ENCODE measurements at regions not wholly inside any gene's neighbourhood (a gene's known extent, or its start where the extent isn't known, plus 50 kb on each side); places are given as distances from the start of the nearest gene placed in this dataset.

DNA sequence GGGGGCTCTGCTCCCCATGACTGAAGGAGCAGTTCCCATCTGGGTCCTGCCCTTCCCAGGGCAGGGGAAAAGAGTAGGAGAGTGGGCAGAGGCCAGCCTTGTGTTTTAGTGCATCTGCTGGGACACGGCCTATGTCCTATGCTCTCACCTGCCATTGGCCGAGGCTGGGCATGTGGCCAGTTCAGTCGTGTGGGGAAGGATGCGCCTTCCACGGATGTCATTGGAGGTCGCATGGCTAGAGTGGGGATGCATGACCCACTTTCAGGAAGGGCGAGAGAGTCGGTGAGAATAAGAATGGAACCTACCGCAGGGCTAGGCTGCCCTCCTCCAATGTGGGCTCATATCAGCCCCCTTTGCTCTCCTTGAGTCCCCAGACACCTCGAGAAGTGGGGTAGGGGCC is 70.9 kb upstream of the HAAO start:
- Histone ChIP-seq H3K79me2 (ENCODE audit: insufficient read depth, low read depth, low read length) (no peaks in the 10 kb centered on the region), H3K9me2 (ENCODE audit: insufficient read depth, low read length) (no peaks in the 10 kb centered on the region), H2AFZ (ENCODE audit: low read length) (no peak overlapping the region), H3K4me3 (ENCODE audit: low read depth, low read length, poor library complexity, severe bottlenecking) (no peak overlapping the region), H3K27ac (ENCODE audit: low read depth, low read length, poor library complexity, severe bottlenecking) (no peak overlapping the region), H3K36me3 (ENCODE audit: insufficient read depth, low read length) (no peaks in the 10 kb centered on the region), H3K4me2 (ENCODE audit: low read length) (no peak overlapping the region), H3K9me3 (ENCODE audit: low read length) (peaks cover 8% of the 10 kb centered on the region; the same call in 1 of the 2 replicates), H4K20me1 (ENCODE audit: insufficient read depth, low read length) (no peaks in the 10 kb centered on the region), H3K4me1 (ENCODE audit: insufficient read depth, low read length, poor library complexity, severe bottlenecking) (no peaks in the 10 kb centered on the region)
- DNase-seq (ENCODE audit: low spot score): no peak
- CTCF ChIA-PET (ENCODE audit: unreplicated experiment): no interaction called here
- TF ChIP-seq CTCF (conservative IDR thresholded peaks at IDR 0.05; ENCODE audit: low read length) (no peak), EZH2phosphoT487 (IDR thresholded peaks at IDR 0.05; ENCODE audit: borderline replicate concordance, low read depth, low read length) (no peak)
- POLR2A ChIA-PET: no interaction called here
- intact Hi-C loops (cut with micrococcal nuclease; ENCODE audit: unreplicated experiment): no loop called here
- BruUV-seq (replicated peaks): no TSS peak

- H3K4me1 ChIP-seq (ENCODE audit: insufficient read depth, low read length, poor library complexity, severe bottlenecking): no peaks in the 10 kb centered on the region
- ChIA-PET POLR2A (interaction anchor here (1.0 kb wide), 1 partner anchor 80 kb away, joined by 5 read pairs; no protein-coding TSS in a partner anchor), CTCF (ENCODE audit: unreplicated experiment) (no interaction called here)
- peaks cover 8% of the 10 kb centered on the region; the same call in 1 of the 2 replicates for H3K9me3 ChIP-seq (ENCODE audit: low read length)
- H2AFZ ChIP-seq (ENCODE audit: low read length): no peak overlapping the region
- no peaks in the 10 kb centered on the region for H3K79me2 ChIP-seq (ENCODE audit: insufficient read depth, low read depth, low read length)
- no peaks in the 10 kb centered on the region for H3K9me2 ChIP-seq (ENCODE audit: insufficient read depth, low read length)
- no peak for TF ChIP-seq EZH2phosphoT487 (IDR thresholded peaks at IDR 0.05; ENCODE audit: borderline replicate concordance, low read depth, low read length)
- no peak for TF ChIP-seq CTCF (conservative IDR thresholded peaks at IDR 0.05; ENCODE audit: low read length)
- H4K20me1 ChIP-seq (ENCODE audit: insufficient read depth, low read length): no peaks in the 10 kb centered on the region
- no peaks in the 10 kb centered on the region for H3K36me3 ChIP-seq (ENCODE audit: insufficient read depth, low read length)
- H3K4me3 ChIP-seq (ENCODE audit: low read depth, low read length, poor library complexity, severe bottlenecking): no peak overlapping the region
- no TSS peak for BruUV-seq (replicated peaks)
- intact Hi-C loops (cut with micrococcal nuclease; ENCODE audit: unreplicated experiment): loop anchor here (1.0 kb wide), 1 partner anchor 35 kb away; no protein-coding TSS in a partner anchor
- no peak overlapping the region for H3K4me2 ChIP-seq (ENCODE audit: low read length)
- H3K27ac ChIP-seq (ENCODE audit: low read depth, low read length, poor library complexity, severe bottlenecking): no peak overlapping the region
- DNase-seq (ENCODE audit: low spot score): no peak
Measured at GRCh38 chr2:42862669-42863185, 70.3 kb upstream of the HAAO start.

- no peak for TF ChIP-seq CTCF (conservative IDR thresholded peaks at IDR 0.05; ENCODE audit: low read length)
- TF ChIP-seq EZH2phosphoT487 (IDR thresholded peaks at IDR 0.05; ENCODE audit: borderline replicate concordance, low read depth, low read length): no peak
- no peak for DNase-seq (ENCODE audit: low spot score)
- no peaks in the 10 kb centered on the region for H3K79me2 ChIP-seq (ENCODE audit: insufficient read depth, low read depth, low read length)
- no peaks in the 10 kb centered on the region for H3K4me1 ChIP-seq (ENCODE audit: insufficient read depth, low read length, poor library complexity, severe bottlenecking)
- H3K36me3 ChIP-seq (ENCODE audit: insufficient read depth, low read length): no peaks in the 10 kb centered on the region
- intact Hi-C loops (cut with micrococcal nuclease; ENCODE audit: unreplicated experiment): no loop called here
- H4K20me1 ChIP-seq (ENCODE audit: insufficient read depth, low read length): no peaks in the 10 kb centered on the region
- H2AFZ ChIP-seq (ENCODE audit: low read length): no peak overlapping the region
- H3K4me3 ChIP-seq (ENCODE audit: low read depth, low read length, poor library complexity, severe bottlenecking): no peak overlapping the region
- H3K27ac ChIP-seq (ENCODE audit: low read depth, low read length, poor library complexity, severe bottlenecking): no peak overlapping the region
- peaks cover 8% of the 10 kb centered on the region; the same call in 1 of the 2 replicates for H3K9me3 ChIP-seq (ENCODE audit: low read length)
- BruUV-seq (replicated peaks): no TSS peak
- no peak overlapping the region for H3K4me2 ChIP-seq (ENCODE audit: low read length)
- H3K9me2 ChIP-seq (ENCODE audit: insufficient read depth, low read length): no peaks in the 10 kb centered on the region
- POLR2A ChIA-PET: interaction anchor here (0.7 kb wide), 1 partner anchor 1130 kb away, joined by 3 read pairs; no protein-coding TSS in a partner anchor
- CTCF ChIA-PET (ENCODE audit: unreplicated experiment): no interaction called here
Measured at GRCh38 chr2:42861321-42861720, 68.9 kb upstream of the HAAO start.

Measured in OCI-LY7 (cell line).